ENCODE measurements at regions not wholly inside any gene's neighbourhood (a gene's known extent, or its start where the extent isn't known, plus 50 kb on each side); places are given as distances from the start of the nearest gene placed in this dataset.

DNA sequence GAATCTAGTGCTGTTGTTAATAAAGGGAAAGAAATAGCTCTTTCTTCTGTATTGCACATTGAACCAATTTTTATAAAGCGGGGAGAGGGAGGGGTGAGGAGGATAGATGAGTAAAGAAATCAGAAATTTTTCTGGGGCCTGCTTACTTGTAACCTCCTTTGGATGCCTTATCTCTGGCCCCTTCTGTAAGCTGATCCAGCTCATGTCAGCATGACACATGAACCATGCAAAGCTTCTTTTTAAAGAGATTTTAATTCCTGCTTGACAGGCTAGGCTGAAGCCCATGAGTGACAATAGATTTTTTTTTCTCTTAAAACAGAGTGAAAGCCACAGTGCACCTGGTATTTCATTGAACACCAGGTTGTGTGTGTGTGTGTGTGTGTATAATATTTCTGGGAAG, 325.3 kb downstream of the PRL start:
- no peak overlapping the region for H3K4me3 ChIP-seq
- no peaks in the 10 kb centered on the region for H3K36me3 ChIP-seq
- no peak overlapping the region for H3K27ac ChIP-seq
- TF ChIP-seq POLR2A (IDR thresholded peaks at IDR 0.05) = no peak
- TF ChIP-seq EP300 (IDR thresholded peaks at IDR 0.05) = no peak
- TF ChIP-seq POLR2AphosphoS5 (IDR thresholded peaks at IDR 0.05) = no peak
- TF ChIP-seq, protein P1, sequence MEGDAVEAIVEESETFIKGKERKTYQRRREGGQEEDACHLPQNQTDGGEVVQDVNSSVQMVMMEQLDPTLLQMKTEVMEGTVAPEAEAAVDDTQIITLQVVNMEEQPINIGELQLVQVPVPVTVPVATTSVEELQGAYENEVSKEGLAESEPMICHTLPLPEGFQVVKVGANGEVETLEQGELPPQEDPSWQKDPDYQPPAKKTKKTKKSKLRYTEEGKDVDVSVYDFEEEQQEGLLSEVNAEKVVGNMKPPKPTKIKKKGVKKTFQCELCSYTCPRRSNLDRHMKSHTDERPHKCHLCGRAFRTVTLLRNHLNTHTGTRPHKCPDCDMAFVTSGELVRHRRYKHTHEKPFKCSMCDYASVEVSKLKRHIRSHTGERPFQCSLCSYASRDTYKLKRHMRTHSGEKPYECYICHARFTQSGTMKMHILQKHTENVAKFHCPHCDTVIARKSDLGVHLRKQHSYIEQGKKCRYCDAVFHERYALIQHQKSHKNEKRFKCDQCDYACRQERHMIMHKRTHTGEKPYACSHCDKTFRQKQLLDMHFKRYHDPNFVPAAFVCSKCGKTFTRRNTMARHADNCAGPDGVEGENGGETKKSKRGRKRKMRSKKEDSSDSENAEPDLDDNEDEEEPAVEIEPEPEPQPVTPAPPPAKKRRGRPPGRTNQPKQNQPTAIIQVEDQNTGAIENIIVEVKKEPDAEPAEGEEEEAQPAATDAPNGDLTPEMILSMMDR (IDR thresholded peaks at IDR 0.05) = no peak
- H3K27me3 ChIP-seq = no peaks in the 10 kb centered on the region
- no peaks in the 10 kb centered on the region for H3K4me1 ChIP-seq
- WGBS = 97% methylated on average over 1 of the region's 1 CpG
- no peak for DNase-seq (ENCODE audit: low spot score in 2 of 2)
- no peaks in the 10 kb centered on the region for H3K9me3 ChIP-seq

DNA sequence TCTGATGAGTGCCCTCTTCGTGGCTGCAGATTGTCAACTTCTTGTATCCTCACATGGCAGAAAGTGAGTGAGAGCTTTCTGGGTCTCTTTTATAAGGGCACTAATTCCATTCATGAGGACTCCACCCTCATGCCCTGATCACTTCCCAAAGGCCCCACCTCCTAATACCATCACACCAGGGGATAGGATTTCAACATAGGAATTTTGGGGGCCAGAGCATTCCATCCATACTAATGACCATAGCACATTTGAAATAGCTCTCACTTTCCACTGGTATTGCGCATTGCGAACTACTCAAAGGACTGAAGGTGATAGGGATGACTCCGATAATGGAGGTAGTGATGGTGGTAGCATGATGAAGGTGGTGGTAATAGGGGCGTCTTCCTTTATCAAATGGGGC, 324.3 kb downstream of the PRL start:
- Histone ChIP-seq H3K9me3 (no peaks in the 10 kb centered on the region), H3K27me3 (no peaks in the 10 kb centered on the region), H3K4me1 (no peaks in the 10 kb centered on the region), H3K36me3 (no peaks in the 10 kb centered on the region), H3K4me3 (no peak overlapping the region), H3K27ac (no peak overlapping the region)
- DNase-seq (ENCODE audit: low spot score in 2 of 2) = no peak
- TF ChIP-seq POLR2A (IDR thresholded peaks at IDR 0.05) = no peak
- TF ChIP-seq, protein P1 (IDR thresholded peaks at IDR 0.05) = no peak
- no peak for TF ChIP-seq EP300 (IDR thresholded peaks at IDR 0.05)
- TF ChIP-seq POLR2AphosphoS5 (IDR thresholded peaks at IDR 0.05) = no peak
- WGBS = 94% methylated on average over 5 of the region's 5 CpGs

DNA sequence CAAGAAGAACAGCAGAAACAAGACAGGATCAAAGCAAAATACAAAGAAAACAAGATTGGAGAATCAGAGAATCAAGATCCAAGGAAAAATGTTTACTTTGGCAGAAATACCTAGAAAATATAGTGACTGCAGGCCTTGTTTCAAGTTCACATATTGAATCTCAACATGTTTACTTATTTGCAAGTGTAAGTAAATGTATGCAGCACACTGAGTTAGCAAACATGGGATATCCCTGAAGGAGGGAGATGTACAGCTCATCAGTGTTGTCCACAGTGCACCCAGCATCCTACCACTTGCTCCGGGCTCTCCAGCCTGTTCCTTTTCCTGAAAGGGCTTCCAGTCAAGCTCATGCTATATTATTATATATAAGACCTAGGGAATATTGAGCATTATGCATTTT, 319.5 kb downstream of the PRL start:
- Histone ChIP-seq H3K36me3 (no peaks in the 10 kb centered on the region), H3K27me3 (no peaks in the 10 kb centered on the region), H3K27ac (no peak overlapping the region), H3K4me3 (no peak overlapping the region), H3K4me1 (no peaks in the 10 kb centered on the region), H3K9me3 (no peaks in the 10 kb centered on the region)
- no peak for TF ChIP-seq EP300 (IDR thresholded peaks at IDR 0.05)
- TF ChIP-seq POLR2AphosphoS5 (IDR thresholded peaks at IDR 0.05) = no peak
- TF ChIP-seq, protein P1 (IDR thresholded peaks at IDR 0.05) = no peak
- 88% methylated on average over 1 of the region's 1 CpG for WGBS
- DNase-seq (ENCODE audit: low spot score in 2 of 2) = no peak

DNA sequence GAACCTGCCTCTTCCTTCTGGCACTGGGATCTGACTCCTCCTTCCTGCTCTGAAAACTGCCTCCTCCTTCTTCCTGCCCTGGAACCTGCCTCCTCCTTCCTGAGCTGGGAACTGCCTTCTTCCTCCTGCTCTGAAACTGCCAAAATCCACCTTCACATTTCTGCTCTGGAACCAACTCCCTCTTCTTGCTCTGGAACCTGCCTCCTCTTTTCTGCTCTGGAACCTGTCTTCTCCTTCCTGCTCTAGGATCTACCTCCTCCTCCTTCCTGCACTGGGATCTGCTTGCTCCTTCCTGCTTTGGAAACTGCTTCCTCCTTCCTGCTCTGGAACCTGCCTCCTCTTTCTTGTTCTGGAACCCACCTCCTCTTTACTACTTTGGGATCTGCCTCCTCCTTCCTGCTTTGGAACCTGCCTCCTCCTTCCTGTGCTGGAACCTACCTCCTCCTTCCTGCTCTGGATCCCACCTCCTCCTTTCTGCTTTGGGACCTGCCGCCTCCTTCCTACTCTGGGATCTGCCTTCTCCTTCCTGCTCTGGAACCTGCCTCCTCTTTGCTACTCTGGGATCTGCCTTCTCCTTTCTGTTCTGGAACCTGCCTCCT, 315.5 kb downstream of the PRL start:
- no peak for DNase-seq (ENCODE audit: low spot score in 2 of 2)
- Histone ChIP-seq H3K27me3 (no peaks in the 10 kb centered on the region), H3K9me3 (no peaks in the 10 kb centered on the region), H3K27ac (no peak overlapping the region), H3K4me1 (no peaks in the 10 kb centered on the region), H3K4me3 (no peak overlapping the region), H3K36me3 (no peaks in the 10 kb centered on the region)
- WGBS = 92% methylated on average over 1 of the region's 1 CpG
- TF ChIP-seq EP300 (IDR thresholded peaks at IDR 0.05) = no peak
- no peak for TF ChIP-seq POLR2A (IDR thresholded peaks at IDR 0.05)
- TF ChIP-seq POLR2AphosphoS5 (IDR thresholded peaks at IDR 0.05) = no peak
- TF ChIP-seq, protein P1 (IDR thresholded peaks at IDR 0.05) = no peak

DNA sequence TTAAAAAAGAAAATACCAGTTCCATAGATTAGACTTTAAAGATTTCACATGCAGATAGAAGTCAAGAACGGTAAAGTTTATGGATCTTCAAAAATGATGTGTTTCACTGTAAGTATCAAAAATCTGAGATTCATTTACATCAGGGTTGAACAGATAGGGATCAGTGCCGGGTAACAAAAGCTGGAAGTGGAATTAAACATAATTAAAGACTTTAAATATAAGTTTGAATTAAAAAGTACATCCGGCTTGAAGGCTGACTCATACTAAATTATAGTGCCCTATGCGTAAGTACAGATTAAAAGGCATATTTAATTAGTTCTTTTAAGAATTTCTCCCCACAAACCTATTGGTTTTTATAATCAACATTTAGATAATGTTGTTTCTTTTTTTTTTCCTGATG, 312.7 kb downstream of the PRL start:
- Histone ChIP-seq H3K36me3 (no peaks in the 10 kb centered on the region), H3K4me3 (no peak overlapping the region), H3K4me1 (peaks cover 12% of the 10 kb centered on the region), H3K27me3 (no peaks in the 10 kb centered on the region), H3K9me3 (no peaks in the 10 kb centered on the region), H3K27ac (no peak overlapping the region)
- WGBS = 49% methylated on average over 4 of the region's 4 CpGs
- TF ChIP-seq POLR2AphosphoS5 (IDR thresholded peaks at IDR 0.05) (no peak), EP300 (IDR thresholded peaks at IDR 0.05) (no peak), POLR2A (IDR thresholded peaks at IDR 0.05) (no peak)
- TF ChIP-seq, protein P1 (IDR thresholded peaks at IDR 0.05) = no peak
- DNase-seq (ENCODE audit: low spot score in 2 of 2) = no peak

All from suprapubic skin (tissue), 4 donors.